Heart left ventricle (tissue), 16 donors: ENCODE measurements at regions not wholly inside any gene's neighbourhood (a gene's known extent, or its start where the extent isn't known, plus 50 kb on each side); places are given as distances from the start of the nearest gene placed in this dataset.

Experiments
- ATAC-seq, 4 donors: fragments of 200-7000 bp; cut with Tn5 transposase; one replicate each; pipeline ENCODE4 v1.9.1; 2020 to 2022; ENCODE audit warnings: moderate library complexity in 4 of 4, mild to moderate bottlenecking in 3 of 4, moderate number of reproducible peaks in 1 of 4
- DNase-seq, 5 donors: peaks; one replicate each; pipeline ENCODE4 v3.0.0-alpha.2; 2020
- H3K27ac ChIP-seq, 12 donors: fragments of 200-600 bp; sonication (generic) in 4 of 12; one replicate each; pipeline versions ENCODE4 v1.5.0 to v1.8.0; 2016 to 2022; ENCODE audit warnings: mild to moderate bottlenecking in 2 of 12
- H3K27me3 ChIP-seq, 9 donors: fragments of 200-600 bp; sonication (generic) in 2 of 9; one replicate each; pipeline versions ENCODE4 v1.5.1 to v1.8.0; 2016 to 2022; ENCODE audit warnings: mild to moderate bottlenecking in 3 of 9
- H3K36me3 ChIP-seq, 9 donors: fragments of 200-600 bp; sonication (generic) in 2 of 9; one replicate each; pipeline versions ENCODE4 v1.5.0 to v1.8.0; 2018 to 2022; ENCODE audit warnings: mild to moderate bottlenecking in 2 of 9
- H3K4me1 ChIP-seq, 12 donors: fragments of 200-600 bp; sonication (generic) in 4 of 12; one replicate each; pipeline versions ENCODE4 v1.5.0 to v1.8.0; 2016 to 2022; ENCODE audit warnings: mild to moderate bottlenecking in 3 of 12
- H3K4me3 ChIP-seq, 12 donors: fragments of 200-600 bp; sonication (generic) in 4 of 12; one replicate each; pipeline versions ENCODE4 v1.5.0 to v1.8.0; 2017 to 2022; ENCODE audit warnings: mild to moderate bottlenecking in 9 of 12, moderate library complexity in 4 of 12
- H3K9me3 ChIP-seq, 12 donors: fragments of 200-600 bp; sonication (generic) in 4 of 12; one replicate each; pipeline versions ENCODE4 v1.5.0 to v1.8.0; 2016 to 2022; ENCODE audit warnings: mild to moderate bottlenecking in 1 of 12
- POLR2A ChIP-seq, 2 donors: fragments of 450-650 bp; IDR thresholded peaks; one replicate each; pipeline ENCODE4 v1.6.1; 2017; ENCODE audit warnings: antibody characterized with exemption in 2 of 2, mild to moderate bottlenecking in 2 of 2, moderate library complexity in 2 of 2
- WGBS, 4 donors: extraction: QIAGEN DNeasy Blood & Tissue Kit in 2 of 4; methylation state at CpG; one replicate each; pipeline versions ENCODE4 v1.1.5 to v1.1.7; 2013 to 2018; 5-methylcytosine and 5-hydroxymethylcytosine counted together
- intact Hi-C, 10 donors: fragments of 100-400 bp; cut with DNase I; formaldehyde crosslinking; loops; one replicate each; pipeline versions ENCODE4 v1.11.1 to v1.14.2; 2022
- TF ChIP-seq, protein P1 (sequence below), 12 donors: fragments of 200-600 bp; sonication (generic) in 4 of 12; IDR thresholded peaks; one replicate each; pipeline versions ENCODE4 v1.5.0 to v1.8.0; 2018 to 2022; ENCODE audit warnings: antibody characterized with exemption in 12 of 12, mild to moderate bottlenecking in 5 of 12
- donor health status: ischemic (EF 13 %, LVEDD 7.1; RV severe dilation, severe dysfunction).
- donor health status: healthy with polysubstance abuse.
- donor health status: DM: no; HTN: yes; CAD: no.
- donor health status: DM: no; HTN: no; CAD: no.
- donor health status: ischemic (EF 25% LVEDD 6.9; RV normal size, moderate dysfunction).
- donor health status: ischemic (EF 25% LVEDD 5.7; RV mildly dilated, moderate dysfunction).
- donor health status: healthy.
- donor health status: DM: yes; HTN: yes; CAD: no.
- donor health status: ischemic (EF 35%, LVEDD 5.7; RV mildly dilated, moderate dysfunction).
- donor health status: nonischemic (EF 11% LVEDD 7.7; RV severe dilation, severe dysfunction).
- donor health status: DM: yes; HTN: yes; CAD: no.
- donor health status: PGD.
- donor health status: ischemic (EF 29% LVEDD 5.4; RV normal size, mild dysfunction).
- donor health status: nonischemic (EF 23%, LVEDD 6.1; RV moderate dilation, normal function).

DNA sequence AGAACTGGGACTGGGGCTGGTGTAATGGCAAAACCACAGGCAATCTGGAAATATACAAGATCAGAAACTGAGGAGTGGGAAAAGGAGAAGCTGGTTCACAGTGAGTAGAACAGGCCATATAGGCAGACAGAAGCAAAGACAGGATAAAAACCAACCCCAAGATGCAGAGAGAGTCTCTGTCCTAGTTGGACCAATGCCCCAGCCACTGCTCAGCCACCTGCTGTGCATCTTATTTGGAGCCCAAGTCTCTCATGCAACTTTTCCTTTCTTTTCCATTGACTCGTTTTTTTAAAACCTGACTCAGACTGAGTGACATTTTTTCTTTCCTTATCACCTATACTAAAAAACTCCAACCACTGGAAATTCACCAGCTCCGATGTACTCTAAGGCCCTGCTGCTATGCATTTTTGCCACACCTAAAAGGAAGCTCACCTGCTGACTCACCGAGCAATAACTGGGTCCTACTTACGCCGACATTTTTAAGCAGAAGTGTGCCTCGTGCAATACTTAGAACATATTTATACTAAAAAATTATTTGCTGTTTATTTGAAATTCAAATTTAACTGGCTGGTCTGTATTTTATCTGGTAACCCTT lies 100.8 kb upstream of the XYLT1 start:
- no peak for ATAC-seq
- no peaks in the 10 kb centered on the region for H3K9me3 ChIP-seq
- H3K4me3 ChIP-seq = no peak overlapping the region
- H3K4me1 ChIP-seq = no peaks in the 10 kb centered on the region
- intact Hi-C loops = loop anchor here in 2 of 10 donors (10.0 kb wide), 4 partner anchors 63 to 977 kb away; partner anchors contain the start of gene XYLT1 (in 1 of the 2)
- H3K27ac ChIP-seq = no peak overlapping the region
- TF ChIP-seq, protein P1, sequence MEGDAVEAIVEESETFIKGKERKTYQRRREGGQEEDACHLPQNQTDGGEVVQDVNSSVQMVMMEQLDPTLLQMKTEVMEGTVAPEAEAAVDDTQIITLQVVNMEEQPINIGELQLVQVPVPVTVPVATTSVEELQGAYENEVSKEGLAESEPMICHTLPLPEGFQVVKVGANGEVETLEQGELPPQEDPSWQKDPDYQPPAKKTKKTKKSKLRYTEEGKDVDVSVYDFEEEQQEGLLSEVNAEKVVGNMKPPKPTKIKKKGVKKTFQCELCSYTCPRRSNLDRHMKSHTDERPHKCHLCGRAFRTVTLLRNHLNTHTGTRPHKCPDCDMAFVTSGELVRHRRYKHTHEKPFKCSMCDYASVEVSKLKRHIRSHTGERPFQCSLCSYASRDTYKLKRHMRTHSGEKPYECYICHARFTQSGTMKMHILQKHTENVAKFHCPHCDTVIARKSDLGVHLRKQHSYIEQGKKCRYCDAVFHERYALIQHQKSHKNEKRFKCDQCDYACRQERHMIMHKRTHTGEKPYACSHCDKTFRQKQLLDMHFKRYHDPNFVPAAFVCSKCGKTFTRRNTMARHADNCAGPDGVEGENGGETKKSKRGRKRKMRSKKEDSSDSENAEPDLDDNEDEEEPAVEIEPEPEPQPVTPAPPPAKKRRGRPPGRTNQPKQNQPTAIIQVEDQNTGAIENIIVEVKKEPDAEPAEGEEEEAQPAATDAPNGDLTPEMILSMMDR (IDR thresholded peaks at IDR 0.05) = no peak
- TF ChIP-seq POLR2A (IDR thresholded peaks at IDR 0.05) = no peak
- H3K36me3 ChIP-seq = no peaks in the 10 kb centered on the region
- WGBS, 4 donors = 69 to 80% (median 76%) methylated on average over 6 of the region's 6 CpGs
- H3K27me3 ChIP-seq = peaks cover 0 to 14% (median 0%) of the 10 kb centered on the region in 9 donors
- no peak for DNase-seq

DNA sequence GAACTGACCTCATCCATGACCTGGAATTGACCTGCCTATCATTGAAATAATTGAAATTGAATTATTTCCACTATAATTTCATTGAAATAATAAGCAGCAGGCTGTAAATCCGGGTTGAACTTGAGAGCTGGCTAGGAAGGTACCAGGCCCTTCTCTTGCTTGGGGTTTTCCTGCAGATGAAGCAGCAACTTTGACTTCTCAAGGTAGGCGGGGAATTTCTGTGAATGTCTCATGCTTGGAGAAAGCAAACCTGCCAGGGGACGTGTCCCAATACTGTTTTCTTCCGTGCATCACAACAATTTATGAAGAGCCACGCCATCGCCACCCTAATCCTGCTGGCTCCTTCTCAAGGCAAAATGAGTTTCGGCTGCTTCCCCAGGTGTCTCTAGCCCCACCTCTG lies 97.5 kb upstream of the XYLT1 start:
- no peak overlapping the region for H3K27ac ChIP-seq
- H3K27me3 ChIP-seq = peaks cover 0 to 26% (median 0%) of the 10 kb centered on the region in 9 donors
- intact Hi-C loops = no loop called here
- 81 to 87% (median 84%) methylated on average over 7 of the region's 7 CpGs for WGBS, 4 donors
- no peak for TF ChIP-seq POLR2A (IDR thresholded peaks at IDR 0.05)
- TF ChIP-seq, protein P1 (IDR thresholded peaks at IDR 0.05) = no peak
- DNase-seq (no peak), ATAC-seq (no peak)
- H3K36me3 ChIP-seq = no peaks in the 10 kb centered on the region
- H3K9me3 ChIP-seq = no peaks in the 10 kb centered on the region
- no peak overlapping the region for H3K4me3 ChIP-seq
- H3K4me1 ChIP-seq = no peaks in the 10 kb centered on the region

DNA sequence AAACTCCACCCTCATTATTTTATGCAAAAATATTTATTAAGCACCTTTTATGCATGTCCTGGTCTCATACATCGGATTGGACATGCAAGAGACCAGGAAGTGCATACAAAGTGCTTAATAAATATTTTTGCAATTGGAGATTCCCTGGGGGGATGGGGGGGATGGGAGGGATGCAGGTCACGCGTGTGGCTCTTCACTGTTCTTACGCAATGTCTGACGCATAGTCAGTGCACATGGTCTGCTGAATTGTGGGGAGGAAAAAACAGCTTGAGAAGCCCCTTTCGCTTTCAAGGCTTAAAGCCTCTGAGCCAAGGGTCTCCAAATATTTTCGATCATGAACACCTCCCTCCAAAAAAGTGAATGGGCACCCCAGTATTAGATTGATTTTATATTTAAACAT lies 96.7 kb upstream of the XYLT1 start:
- DNase-seq (no peak), ATAC-seq (no peak)
- Histone ChIP-seq H3K9me3 (no peaks in the 10 kb centered on the region), H3K27ac (no peak overlapping the region), H3K4me3 (no peak overlapping the region), H3K27me3 (peaks cover 0 to 30% (median 0%) of the 10 kb centered on the region in 9 donors), H3K4me1 (no peaks in the 10 kb centered on the region), H3K36me3 (no peaks in the 10 kb centered on the region)
- TF ChIP-seq, protein P1 (IDR thresholded peaks at IDR 0.05) = no peak
- no peak for TF ChIP-seq POLR2A (IDR thresholded peaks at IDR 0.05)
- 80 to 84% (median 81%) methylated on average over 7 of the region's 7 CpGs for WGBS, 4 donors
- intact Hi-C loops = no loop called here

DNA sequence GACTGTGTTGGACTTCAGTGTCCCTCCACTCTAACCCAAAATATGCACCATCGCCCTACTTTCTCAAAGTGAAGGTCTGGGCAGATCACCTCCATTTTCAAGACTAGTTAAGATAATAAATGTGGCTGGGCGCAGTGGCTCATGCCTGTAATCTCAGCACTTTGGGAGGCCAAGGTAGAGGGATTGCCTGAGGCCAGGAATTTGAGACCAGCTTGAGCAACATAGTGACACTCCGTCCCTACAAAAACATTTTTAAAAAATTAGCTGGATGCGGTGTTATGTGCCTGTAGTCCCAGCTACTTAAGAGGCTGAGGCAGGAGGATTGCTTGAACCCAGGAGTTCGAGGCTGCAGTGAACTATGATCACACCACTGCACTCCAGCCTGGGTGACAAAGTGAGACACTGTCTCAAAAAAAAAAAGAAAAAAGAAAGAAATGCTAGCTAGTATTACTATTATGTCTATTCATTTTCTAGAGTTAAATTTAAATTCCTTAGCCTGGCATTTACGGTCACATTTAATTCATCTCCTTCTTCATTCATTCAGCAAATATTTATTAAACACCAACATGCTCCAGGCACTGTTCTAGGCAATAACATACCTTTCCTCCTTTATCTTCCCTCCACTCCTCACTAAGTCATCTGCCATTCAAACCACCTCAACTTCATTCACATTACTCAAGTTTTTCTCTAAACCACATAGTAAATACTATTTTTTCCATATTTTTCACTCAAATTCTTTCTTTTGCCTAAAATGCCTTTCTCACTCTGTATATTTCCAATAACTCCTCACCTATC lies 96.1 kb upstream of the XYLT1 start:
- no peaks in the 10 kb centered on the region for H3K36me3 ChIP-seq
- no peak overlapping the region for H3K27ac ChIP-seq
- intact Hi-C loops = no loop called here
- no peaks in the 10 kb centered on the region for H3K4me1 ChIP-seq
- H3K9me3 ChIP-seq = no peaks in the 10 kb centered on the region
- no peak overlapping the region for H3K4me3 ChIP-seq
- ATAC-seq (no peak), DNase-seq (no peak)
- H3K27me3 ChIP-seq = peaks cover 0 to 36% (median 0%) of the 10 kb centered on the region in 9 donors
- TF ChIP-seq, protein P1 (IDR thresholded peaks at IDR 0.05) = no peak
- WGBS, 4 donors = 81 to 88% (median 85%) methylated on average over 6 of the region's 6 CpGs
